GM13976 (cell line): ENCODE measurements at regions not wholly inside any gene's neighbourhood (a gene's known extent, or its start where the extent isn't known, plus 50 kb on each side); places are given as distances from the start of the nearest gene placed in this dataset.

Experiments used
- DNase-seq: peaks from one replicate; pipeline ENCODE4 v3.0.0; 2012; ENCODE audit warnings: low spot score
- in situ Hi-C: fragments of 300-500 bp; cut with MboI; formaldehyde crosslinking; loops from one replicate; pipeline ENCODE4 v1.12.0; 2022; ENCODE audit warnings: low sequenced_read_pairs, mixed read lengths, inconsistent platforms; ENCODE audit not compliant: unreplicated experiment
- TF ChIP-seq, protein P1 (sequence below): IDR thresholded peaks from 2 replicates; pipeline ENCODE4 v1.5.1; 2012; ENCODE audit warnings: borderline replicate concordance, mild to moderate bottlenecking; ENCODE audit not compliant: insufficient read depth; ENCODE audit errors: extremely low read depth, missing control alignments, control extremely low read depth

DNA sequence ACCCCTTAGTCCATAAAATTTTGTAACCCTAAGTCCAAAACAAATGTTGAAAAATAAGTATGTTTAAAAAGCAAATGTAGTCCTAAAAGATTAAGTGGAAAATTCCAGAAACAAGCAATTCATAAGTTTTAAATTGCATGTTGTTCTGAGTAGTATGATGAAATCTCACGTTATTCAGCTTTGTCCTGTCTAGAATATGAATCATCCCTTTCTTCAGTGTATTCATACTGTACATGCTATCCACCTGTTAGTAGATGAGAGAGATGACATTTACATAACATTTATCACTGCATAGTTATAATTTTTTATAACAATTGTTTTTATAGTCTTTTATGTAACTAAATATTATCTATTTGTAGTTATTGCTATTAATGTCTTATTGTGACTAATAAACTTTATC, 622.3 kb upstream of the CHORDC1 start:
- DNase-seq = no peak
- in situ Hi-C loops = no loop called here
- TF ChIP-seq, protein P1, sequence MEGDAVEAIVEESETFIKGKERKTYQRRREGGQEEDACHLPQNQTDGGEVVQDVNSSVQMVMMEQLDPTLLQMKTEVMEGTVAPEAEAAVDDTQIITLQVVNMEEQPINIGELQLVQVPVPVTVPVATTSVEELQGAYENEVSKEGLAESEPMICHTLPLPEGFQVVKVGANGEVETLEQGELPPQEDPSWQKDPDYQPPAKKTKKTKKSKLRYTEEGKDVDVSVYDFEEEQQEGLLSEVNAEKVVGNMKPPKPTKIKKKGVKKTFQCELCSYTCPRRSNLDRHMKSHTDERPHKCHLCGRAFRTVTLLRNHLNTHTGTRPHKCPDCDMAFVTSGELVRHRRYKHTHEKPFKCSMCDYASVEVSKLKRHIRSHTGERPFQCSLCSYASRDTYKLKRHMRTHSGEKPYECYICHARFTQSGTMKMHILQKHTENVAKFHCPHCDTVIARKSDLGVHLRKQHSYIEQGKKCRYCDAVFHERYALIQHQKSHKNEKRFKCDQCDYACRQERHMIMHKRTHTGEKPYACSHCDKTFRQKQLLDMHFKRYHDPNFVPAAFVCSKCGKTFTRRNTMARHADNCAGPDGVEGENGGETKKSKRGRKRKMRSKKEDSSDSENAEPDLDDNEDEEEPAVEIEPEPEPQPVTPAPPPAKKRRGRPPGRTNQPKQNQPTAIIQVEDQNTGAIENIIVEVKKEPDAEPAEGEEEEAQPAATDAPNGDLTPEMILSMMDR = no peak

- TF ChIP-seq, protein P1 = no peak
- no peak for DNase-seq
- in situ Hi-C loops = no loop called here
These were observed 621.2 kb upstream of the CHORDC1 start for GRCh38 chr11:90844041-90844440.

DNA sequence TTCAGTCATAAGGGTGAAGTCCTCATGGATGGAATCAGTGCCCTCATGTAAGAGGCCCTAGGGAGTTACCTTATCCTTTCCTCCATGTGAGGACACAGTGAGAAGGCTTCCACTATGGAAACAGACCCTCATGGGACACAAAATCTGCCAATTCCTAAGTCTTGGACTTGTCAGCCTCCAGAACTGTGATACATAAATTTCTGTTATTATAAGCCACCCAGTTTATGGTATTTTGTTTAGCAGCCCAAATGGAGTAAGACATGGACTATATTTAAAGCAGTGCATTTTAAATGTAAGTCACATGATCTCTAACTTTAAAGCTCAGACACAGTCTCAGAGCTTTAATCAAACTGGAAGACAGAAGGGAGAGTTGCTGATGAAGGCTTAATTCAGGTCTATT, 619.8 kb upstream of the CHORDC1 start:
- in situ Hi-C loops = no loop called here
- DNase-seq = no peak
- TF ChIP-seq, protein P1 = no peak

- TF ChIP-seq, protein P1 = no peak
- no peak for DNase-seq
- in situ Hi-C loops = no loop called here
These were observed 617.2 kb upstream of the CHORDC1 start for GRCh38 chr11:90840071-90840470.

DNA sequence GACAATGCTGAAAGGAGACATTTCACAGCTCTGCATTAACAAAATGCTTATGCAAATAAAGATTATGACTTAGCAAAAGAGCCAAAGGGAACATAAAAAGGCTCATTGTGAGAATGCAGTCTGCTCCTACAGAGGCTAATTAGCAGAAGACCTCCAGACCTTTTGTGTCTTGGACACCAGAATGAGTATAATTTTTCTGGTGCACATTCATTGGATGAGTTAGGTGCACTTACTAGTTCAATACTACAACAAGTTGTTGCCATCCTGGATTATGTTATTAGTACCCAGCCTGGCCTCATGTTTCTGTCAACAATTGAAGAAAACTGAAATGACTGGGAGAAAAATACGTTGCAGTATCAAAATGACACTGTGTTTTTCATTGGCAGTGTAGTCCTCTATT, 613.2 kb upstream of the CHORDC1 start:
- DNase-seq = no peak
- TF ChIP-seq, protein P1 = no peak
- in situ Hi-C loops = no loop called here

GRCh38 chr11:90823446-90823845, 600.6 kb upstream of the CHORDC1 start:
- no peak for DNase-seq
- in situ Hi-C loops = no loop called here
- TF ChIP-seq, protein P1 = no peak

- DNase-seq = no peak
- TF ChIP-seq, protein P1 = no peak
- in situ Hi-C loops = no loop called here
These were observed 600.1 kb upstream of the CHORDC1 start for GRCh38 chr11:90822996-90823395.
